RPMI8226 (cell line): ENCODE measurements at regions not wholly inside any gene's neighbourhood (a gene's known extent, or its start where the extent isn't known, plus 50 kb on each side); places are given as distances from the start of the nearest gene placed in this dataset.
A peak's percentile ranks its signal among the peaks of the same experiment; 100 is the strongest.

Source experiments
- DNase-seq: peaks from one replicate; pipeline ENCODE4 v3.0.0-alpha.2; 2015

GRCh38 chr6:6785163-6785521 lies 196.6 kb downstream of the LY86 start:
- DNase-seq: no peak

DNA sequence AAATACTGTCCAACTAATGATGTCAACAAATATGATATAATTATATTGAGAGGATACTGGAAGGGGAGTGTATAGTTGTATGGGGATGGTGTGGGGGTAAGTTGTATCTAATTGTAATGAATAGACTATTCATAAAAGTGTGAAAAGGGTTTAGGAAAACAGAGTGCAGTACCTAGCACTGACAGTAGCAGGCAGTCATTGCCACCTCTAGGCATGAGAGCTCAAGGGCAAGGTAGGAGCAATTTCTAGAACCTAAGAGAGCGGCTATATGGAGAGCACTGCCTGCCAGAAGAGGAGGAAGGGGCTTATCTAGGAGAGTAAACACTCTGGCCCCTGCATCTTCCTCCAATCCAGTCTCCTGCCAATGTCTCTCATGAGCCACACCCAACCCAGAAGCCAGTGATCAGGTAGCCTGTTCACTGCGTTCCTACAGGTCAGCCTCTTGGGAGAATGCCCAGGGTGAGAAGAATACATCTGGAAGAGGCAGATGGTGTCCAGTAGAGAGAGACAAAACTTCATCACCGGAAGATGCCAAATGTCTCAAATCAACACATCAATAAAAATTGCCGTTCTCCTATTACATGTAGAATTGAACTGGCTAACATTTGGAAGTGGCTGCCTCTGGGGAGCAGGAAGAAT lies 200.0 kb downstream of the LY86 start:
- DNase-seq: peak; percentile 41

DNA sequence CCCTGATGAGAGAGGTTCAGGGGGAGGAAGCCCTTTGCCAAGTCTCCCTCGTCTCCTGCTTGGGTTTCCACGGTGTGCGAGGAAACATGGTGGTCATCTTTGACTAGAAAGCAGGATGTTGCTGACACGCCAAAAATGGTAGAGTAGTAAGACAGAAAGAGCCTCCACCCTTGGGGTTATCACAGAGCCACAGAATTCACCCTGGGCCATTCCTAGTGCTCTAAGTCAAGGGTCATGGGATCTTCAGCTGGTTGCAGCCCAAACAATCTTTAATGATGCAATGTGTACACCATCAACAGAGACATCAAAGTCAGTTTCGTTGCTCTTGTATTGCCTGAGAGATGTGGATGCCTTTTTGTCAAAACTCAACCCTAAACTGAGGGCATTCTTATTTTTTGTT lies 201.9 kb downstream of the LY86 start:
- no peak for DNase-seq

- no peak for DNase-seq
Observed at GRCh38 chr6:6790891-6791290, 202.4 kb downstream of the LY86 start.

DNA sequence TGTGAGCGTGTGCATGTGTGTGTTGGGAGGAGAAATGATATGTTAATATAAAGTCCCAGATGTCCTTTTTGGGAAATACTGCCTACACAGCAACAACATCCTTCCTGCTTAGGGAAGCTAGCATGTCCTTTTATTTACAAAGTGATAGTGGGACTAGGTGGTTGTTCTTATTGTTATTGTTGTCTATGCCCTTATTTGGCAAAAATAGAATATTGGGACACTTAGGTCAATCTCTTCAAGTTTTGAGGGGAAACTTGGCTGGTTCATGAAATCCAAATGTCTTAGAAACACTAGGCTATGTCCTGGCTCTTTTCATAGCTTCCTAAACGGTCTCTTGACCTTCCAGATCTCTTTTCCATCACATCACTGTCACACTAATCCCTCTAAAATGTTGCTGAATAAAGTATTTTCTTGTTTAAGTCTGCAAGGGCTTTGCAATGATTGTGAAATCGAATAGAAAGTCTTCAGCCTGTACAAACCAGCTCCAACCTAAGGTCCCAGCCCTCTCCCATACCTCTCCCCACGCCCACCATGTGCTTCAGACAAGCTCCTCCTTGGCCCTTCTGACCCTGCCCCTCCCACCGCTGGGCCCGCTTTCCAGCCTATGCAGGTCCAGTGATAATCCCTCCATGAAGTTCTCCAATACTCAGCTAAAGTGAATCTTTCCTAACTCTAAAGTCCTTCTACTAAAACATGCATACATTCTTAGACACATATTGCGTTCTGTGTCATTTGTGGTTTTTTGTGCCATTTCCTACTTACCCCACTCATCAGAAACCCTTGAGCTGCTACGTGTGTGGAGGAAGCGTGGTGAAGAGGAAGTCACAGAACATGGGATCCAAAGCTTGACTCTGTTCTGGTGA lies 205.1 kb downstream of the LY86 start:
- no peak for DNase-seq

GRCh38 chr6:6795393-6795792 lies 206.9 kb downstream of the LY86 start:
- DNase-seq: no peak

- DNase-seq: no peak
Observed at GRCh38 chr6:6796818-6797217, 208.3 kb downstream of the LY86 start.

- no peak for DNase-seq
Observed at GRCh38 chr6:6798448-6798860, 209.9 kb downstream of the LY86 start.

- no peak for DNase-seq
Observed at GRCh38 chr6:6801005-6801335, 212.4 kb downstream of the LY86 start.

- DNase-seq: no peak
Observed at GRCh38 chr6:6801635-6802218, 213.2 kb downstream of the LY86 start.

DNA sequence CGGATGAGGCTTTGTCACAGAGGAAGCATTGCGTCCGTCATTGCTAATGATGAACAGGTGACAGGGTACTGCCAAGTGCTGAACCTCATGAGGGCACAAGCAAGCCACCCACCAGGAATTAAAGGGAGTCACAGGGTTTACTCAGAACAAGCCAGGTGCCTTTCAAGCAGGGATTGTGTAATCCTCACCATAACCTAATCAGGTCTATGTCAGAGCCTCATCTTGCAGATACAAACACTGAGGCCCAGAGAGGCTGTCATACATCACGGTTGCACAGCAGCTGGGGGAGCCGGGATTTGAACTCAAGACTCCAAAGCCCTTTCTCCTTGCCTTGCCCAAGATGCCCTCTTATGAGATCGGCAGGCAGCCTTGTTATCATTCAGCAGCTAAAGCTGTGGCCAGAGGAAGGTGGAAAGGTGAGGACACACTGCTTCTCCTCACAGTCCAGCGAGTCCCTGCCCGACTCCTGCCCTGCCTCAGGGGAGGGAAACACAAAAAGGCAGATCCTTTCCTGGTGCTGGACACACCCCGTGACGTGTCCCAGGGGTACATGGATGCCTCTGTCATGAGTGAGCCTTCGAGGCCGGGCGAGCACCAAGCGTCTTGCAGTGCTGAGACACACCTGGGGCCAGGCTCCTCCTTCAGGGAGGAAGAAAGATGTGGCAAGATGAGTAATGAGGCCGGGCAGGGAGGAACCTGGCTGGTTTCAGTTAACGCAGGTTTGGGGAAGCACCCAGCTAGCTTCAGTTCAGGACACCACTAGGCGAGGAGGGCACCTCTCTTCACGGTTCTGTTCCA lies 214.9 kb downstream of the LY86 start:
- DNase-seq: peak; percentile 96

- DNase-seq: no peak
Observed at GRCh38 chr6:6804843-6805615, 216.5 kb downstream of the LY86 start.

DNA sequence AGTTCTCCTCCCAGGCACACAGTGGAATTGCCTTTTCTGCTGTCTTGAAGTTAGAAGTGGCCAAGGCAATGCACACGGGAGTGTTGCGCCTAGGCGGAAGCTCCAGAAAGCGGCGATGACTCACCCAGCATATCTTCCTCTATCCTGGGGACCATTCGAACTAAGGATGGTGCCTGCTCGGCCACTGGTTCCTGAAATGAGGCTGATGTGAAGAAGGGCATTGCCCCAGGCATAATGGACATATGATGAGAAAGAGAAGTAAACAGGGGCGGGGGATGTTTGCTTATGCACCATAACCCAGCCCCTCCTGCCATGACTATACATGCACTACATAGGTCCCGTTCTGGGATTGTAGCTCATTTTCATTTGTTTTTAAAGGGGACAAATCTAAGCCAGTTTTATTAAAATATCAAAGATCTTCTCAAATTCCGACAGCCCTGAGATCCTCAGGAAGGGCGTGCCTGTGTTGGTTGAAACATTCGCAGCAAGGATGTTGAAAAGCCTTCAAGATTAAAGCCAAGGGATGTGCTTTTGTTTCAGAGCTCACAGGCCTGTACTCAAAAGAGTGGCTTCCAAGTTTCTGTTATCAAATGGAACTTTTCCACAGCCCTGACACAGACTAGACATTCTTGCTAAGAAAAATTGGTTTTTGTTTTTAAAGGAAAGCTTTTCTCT lies 218.5 kb downstream of the LY86 start:
- DNase-seq: no peak

- DNase-seq: no peak
Observed at GRCh38 chr6:6808343-6808742, 219.8 kb downstream of the LY86 start.

GRCh38 chr6:6808915-6809314 lies 220.4 kb downstream of the LY86 start:
- no peak for DNase-seq

DNA sequence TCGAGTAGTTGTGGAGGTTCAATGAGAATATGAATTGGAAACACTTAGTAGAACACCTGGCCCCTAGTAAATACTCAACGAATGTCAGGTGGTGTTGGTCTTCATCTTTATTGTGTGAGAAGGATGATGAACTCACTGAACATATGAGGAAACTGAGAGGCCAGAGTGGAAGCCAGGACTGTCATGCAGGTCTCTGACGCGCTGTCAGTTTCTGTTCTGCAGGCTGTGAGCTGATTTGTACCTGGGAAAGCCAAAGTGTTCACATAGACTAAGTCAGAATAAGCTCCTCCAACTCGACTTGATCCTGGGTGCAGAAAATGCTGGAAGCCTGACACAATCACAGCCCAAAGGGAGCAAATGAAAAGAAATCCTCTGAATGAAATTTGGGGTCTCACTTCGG lies 222.2 kb downstream of the LY86 start:
- DNase-seq: peak; percentile 60

DNA sequence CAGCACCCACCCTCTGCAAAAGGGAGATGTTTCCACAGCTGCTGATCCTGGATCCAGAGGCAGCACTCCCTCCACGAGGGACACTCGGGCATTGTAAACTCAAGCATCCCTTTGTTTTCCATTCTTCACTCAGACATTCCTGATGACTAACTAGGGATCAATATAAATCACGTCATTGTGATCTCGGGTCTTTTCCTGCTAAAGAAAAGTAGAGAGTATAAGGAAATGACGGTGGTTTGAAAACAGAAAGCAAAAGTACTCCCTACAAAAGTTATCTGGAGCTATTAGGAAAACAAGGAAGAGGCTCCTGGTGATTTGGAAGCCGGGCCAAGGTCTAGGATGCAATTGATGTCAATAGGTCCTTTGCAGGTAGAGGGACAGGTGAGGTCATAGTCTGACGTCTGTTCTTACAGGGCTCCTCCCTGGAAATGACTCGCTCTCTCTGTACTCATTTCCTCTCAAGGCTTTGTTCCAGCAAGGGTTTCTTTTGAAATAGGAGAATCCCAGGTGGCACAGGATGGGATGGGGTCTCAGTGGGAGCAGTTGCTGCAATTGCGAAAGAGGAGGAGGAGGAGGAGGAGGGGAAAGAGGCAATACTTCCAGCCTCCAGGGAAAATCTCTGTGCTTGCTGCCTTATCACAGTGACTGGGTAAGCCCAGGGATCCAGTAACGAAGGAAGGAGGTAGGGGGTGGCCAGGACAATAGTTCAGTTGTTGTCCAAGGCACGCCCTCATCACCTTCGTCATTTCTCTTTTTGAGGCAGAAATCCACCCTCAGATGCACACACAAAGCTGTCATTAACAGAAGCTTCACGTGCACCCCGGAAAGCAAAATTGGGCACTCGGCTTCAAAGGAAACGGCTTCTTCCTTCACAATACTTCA lies 222.8 kb downstream of the LY86 start:
- DNase-seq: no peak

DNA sequence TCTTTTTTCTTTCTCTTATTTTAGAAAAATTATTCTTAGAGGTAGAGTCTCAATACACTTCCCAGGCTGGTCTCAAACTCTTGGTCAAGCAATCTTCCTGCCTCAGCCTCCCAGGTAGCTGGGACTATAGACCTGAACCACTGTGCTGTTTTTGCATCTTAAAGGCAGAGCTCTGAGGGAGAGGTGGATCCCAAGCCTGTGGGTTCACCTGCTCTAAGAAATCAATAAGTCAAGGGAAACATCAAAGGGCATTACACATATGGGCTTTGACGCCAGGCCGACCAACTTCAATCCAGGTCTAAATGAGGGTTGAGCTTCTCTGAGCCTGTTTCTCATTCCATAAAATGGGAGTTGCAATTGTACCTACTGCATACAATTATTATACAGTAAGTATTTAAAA lies 223.9 kb downstream of the LY86 start:
- no peak for DNase-seq

- no peak for DNase-seq
Observed at GRCh38 chr6:6815732-6816131, 227.2 kb downstream of the LY86 start.

DNA sequence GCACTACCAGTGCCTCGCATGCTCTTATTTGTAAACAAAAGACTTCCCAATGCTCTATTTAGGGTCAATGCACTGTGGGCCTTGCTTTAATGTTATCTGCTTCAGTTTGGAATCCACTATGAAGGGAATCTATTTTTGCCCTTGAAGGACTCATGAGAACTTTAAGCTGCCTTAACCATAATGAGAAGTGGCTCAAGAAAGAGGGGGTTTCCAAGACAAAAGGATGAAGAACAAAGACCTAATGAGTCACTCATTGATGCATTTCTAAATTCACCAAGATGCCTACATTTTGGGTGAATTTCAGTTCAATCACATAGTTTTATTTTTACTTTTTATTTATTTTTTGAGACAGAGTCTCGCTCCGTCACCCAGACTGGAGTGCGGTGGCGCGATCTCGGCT lies 228.2 kb downstream of the LY86 start:
- no peak for DNase-seq

GRCh38 chr6:6818078-6818639 lies 229.6 kb downstream of the LY86 start:
- no peak for DNase-seq
